HG02623 (cell line): ENCODE measurements at regions not wholly inside any gene's neighbourhood (a gene's known extent, or its start where the extent isn't known, plus 50 kb on each side); places are given as distances from the start of the nearest gene placed in this dataset.
"Not testable (repeated sequence)": the region's sequence is repeated elsewhere in the genome, so short reads cannot be mapped to it uniquely, and the experiment has no call there.

Experiments used
- ATAC-seq: cut with Tn5 transposase; IDR thresholded peaks from one replicate; pipeline ENCODE4 v1.9.1; 2021; ENCODE audit warnings: moderate library complexity; ENCODE audit not compliant: unreplicated experiment

DNA sequence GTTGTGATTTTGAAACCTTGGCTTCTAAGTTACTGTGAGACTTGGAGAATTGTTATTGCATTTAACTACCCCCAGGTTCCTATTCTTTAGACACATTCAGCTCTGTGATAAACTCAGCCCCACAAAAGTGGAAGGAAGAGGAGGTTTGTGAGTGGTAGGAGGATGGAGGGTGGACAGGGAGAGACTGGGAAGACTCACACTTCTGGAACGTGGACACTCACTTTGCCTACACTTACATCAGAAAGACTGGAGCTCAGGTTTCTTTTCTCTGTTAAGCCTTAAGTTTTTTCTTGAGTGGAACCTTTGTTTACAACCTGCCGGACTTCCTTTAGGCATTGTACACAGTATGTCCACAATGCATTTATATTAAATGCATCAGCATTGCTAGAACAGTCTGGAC lies 99.0 kb downstream of the AREG start:
- no peak for ATAC-seq

GRCh38 chr4:74544655-74545361 lies 99.9 kb downstream of the AREG start:
- no peak for ATAC-seq

GRCh38 chr4:74545448-74545847 lies 100.5 kb downstream of the AREG start:
- ATAC-seq: no peak

- ATAC-seq: no peak
Observed at GRCh38 chr4:74546057-74546456, 101.1 kb downstream of the AREG start.

DNA sequence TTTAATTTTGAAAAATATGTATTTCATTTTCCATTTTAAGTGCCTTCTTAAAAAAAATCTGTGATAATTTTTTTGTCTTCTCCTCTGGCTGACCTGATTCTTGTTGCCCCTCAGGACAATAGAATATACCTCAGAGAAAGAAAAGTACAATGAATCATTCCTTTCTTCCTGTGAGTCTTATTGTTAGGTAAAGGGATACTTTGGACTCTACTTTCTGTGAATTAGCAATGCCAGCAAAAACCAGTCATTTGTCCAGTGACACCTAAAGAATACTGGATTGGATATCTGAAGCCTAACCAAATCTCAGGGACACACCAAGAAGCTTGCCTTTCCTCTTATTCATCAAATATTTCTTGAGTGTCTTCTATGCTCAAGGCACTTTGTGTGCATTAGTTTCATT lies 102.1 kb downstream of the AREG start:
- no peak for ATAC-seq

DNA sequence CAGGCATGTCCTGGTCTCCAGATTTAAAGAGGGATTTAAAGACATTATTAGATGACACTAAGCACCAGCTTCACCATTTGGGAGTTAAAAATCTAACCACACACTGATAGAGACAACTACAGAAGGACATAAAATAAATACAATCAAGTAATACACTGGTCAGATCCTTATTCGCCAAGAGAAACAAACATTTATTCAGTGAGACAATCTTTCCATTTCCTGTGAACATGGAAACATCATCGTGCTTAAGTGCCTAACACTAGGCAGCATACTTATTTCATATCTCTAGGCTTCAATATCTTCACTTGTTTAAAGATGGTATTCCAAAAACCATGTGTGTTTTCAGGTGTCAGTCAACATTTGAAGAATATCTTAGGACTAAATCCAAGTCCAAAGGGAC lies 103.6 kb downstream of the AREG start:
- ATAC-seq: no peak

DNA sequence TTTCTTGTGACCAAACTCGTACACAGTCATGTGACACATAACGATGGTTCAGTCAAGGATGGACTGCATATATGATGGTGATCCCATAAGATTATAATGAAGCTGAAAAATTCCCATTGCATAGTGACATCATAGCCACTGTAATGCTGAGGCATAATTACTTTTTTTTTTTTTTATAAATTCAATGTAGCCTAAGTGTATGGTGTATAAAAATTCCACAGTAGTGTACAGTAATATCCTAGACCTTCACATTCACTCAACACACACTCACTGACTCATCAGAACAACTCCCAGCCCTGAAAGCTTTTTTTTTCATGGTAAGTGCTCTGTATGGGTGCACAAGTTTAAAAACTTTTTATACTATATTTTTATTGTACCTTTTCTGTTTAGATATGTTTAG lies 105.0 kb downstream of the AREG start:
- ATAC-seq: no peak

DNA sequence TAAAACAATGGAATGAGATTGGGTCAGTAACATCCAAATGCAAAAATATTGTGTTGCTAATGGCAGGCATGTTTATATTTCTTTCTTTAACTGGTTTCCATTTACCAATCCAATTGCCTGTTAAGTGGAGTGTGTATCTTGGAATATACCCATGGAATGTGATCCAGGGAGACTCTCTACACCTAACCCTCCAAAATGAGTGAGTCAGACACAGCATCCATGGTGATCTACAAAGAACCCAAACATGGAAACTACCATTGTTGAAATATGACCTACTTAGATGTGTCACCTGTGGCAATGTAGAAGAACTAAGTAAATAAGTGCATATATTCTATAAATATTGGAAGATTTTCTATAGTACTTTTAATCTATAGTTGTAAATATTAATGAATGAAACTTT lies 110.3 kb downstream of the AREG start:
- ATAC-seq: no peak

DNA sequence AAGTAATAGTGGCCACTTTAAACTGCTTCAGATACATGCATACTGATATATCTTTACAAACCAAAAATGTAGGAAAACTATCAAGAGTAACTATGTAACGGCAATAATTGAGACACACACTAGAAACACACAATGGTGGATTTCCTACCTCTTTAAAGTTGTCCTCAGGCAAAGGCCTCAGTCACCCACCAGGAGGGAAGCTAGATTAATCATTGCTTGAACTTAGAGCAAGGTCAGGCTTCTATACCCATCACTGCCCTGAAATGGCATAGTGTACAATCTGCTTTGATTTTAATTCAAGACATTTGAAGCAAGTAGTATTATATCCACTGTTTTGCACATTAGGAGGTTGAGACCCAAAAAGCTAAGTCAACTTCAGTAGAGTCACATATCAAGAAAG lies 110.9 kb downstream of the AREG start:
- no peak for ATAC-seq

- ATAC-seq: no peak
Observed at GRCh38 chr4:74559853-74560252, 114.9 kb downstream of the AREG start.

DNA sequence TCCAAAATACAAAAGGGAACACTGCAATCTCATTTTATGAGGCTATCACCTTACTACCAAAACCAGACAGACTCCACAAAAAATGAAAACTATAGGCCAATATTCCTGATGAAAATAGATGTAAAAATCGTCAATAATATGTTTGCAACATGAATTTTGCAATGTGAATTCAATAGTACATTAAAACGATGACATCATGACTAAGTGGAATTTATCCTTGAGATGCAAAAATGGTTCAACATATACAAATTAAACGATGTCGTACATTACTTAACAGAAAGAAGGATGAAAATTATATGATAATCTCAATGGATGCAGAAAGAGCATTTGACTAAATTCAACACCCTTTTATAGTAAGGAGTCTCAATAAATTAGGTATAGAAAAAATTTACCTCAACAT lies 123.0 kb downstream of the AREG start:
- ATAC-seq: no peak

GRCh38 chr4:74570095-74570494 lies 125.2 kb downstream of the AREG start:
- no peak for ATAC-seq

- ATAC-seq: no peak
Observed at GRCh38 chr4:74578329-74578728, 133.4 kb downstream of the AREG start.

DNA sequence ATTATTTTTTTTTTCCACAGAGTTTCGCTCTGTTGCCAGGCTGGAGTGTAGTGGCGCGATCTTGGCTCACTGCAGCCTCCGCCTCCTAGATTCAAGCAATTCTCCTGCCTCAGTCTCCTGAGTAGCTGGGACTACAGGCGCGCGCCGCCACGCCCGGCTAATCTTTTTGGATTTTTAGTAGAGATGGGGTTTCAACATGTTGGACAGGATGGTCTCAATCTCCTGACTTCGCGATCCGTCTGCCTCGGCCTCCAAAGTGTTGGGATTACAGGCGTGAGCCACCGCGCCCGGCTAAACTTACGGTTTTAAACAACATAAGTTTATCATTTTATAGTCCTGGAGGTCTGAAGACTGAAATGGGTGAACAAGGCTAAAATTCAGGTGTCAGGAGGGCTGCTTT lies 133.9 kb downstream of the AREG start:
- ATAC-seq: not testable (repeated sequence)

DNA sequence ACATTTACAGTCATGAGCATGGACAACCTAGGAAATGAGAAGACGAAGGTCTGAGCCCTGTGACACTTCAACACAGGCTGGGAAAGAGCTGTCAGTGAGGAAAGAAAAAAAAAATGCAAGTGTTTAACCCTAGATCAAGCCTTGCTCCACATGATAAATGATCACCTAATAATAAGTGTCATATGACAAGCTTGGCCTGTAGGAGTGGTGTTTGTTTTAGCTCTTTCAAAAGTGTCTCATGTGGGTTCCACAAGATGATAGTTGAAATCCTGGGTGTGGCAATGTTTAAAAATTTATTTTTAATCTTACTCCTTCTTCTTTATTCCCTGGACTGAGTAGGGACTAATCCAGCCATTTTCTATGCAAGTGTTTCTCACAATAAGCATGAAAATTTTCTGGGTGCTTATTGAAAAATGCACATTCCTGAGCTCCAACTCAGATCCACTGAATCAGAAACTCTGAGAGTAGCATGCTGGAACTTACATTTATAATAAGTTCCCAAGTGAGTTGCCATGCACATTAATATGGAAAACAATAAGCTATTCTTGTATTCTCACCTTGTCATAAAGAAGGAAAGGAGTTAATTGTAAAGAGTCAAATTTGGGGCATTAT lies 138.3 kb downstream of the AREG start:
- ATAC-seq: no peak

- no peak for ATAC-seq
Observed at GRCh38 chr4:74583757-74584156, 138.8 kb downstream of the AREG start.

- ATAC-seq: no peak
Observed at GRCh38 chr4:74588350-74588749, 143.4 kb downstream of the AREG start.

- ATAC-seq: no peak
Observed at GRCh38 chr4:74590476-74590875, 145.5 kb downstream of the AREG start.

DNA sequence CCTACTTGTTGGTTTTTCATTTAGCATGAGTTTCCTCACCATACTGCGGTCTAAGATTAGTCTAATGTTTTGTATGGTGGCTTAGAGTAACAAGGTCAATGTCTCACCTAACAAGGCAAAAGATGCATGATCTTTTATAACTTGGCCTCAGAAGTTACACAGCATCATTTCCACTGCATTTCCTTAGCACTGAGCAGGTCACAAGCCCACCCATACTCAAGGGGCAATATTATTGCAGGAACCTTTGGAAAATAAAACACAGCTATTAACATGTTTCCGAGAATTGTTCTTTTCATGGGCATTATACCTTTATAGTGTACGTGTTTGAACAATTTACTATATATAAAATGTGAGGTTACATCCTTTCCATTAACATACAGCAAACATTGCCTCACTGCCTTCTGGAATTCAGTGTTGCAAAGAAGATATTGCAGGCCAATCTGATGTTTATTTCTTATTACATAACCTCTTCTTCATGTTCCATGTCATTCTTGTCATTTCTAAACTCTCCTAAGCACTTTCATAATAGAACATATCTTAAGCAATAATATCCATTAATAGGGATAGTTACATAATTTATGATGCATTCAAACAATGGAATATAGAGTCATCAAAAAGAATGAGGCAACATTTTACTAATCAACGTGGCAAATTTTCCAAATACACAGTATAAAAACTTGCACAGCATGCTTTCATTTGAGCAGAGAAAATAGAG lies 153.8 kb downstream of the AREG start:
- ATAC-seq: no peak

DNA sequence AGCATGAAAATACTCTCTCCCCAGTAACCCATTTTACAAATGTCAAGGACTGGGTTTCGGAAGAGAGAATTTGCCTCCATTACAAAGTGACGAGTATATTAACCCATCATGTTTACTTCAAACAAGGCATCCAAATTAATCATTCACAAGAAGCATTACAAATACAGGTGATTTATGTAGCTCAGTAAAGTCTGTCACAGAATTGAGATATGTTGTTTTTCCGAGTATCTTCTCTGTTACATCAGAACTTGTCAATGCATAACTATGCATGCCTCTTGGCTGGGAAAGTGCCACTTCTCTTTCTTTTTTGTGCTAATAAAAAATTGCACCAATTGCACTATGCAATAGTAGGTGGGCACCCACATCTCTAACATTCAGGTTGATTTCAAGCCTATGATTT lies 158.2 kb downstream of the AREG start:
- no peak for ATAC-seq

- ATAC-seq: no peak
Observed at GRCh38 chr4:74608151-74608949, 163.4 kb downstream of the AREG start.

GRCh38 chr4:74610491-74610890 lies 165.6 kb downstream of the AREG start:
- ATAC-seq: no peak
